HG02759 (cell line): ENCODE measurements at regions not wholly inside any gene's neighbourhood (a gene's known extent, or its start where the extent isn't known, plus 50 kb on each side); places are given as distances from the start of the nearest gene placed in this dataset.
A peak's percentile ranks its signal among the peaks of the same experiment; 100 is the strongest.

Source experiments
- ATAC-seq: cut with Tn5 transposase; IDR thresholded peaks from one replicate; pipeline ENCODE4 v1.9.1; 2021; ENCODE audit warnings: mild to moderate bottlenecking, moderate library complexity; ENCODE audit not compliant: unreplicated experiment

- no peak for ATAC-seq
These were observed 147.9 kb upstream of the CBLN2 start for GRCh38 chr18:72692086-72692485.

- no peak for ATAC-seq
These were observed 143.6 kb upstream of the CBLN2 start for GRCh38 chr18:72687736-72688135.

GRCh38 chr18:72675394-72675793, 131.3 kb upstream of the CBLN2 start:
- no peak for ATAC-seq

DNA sequence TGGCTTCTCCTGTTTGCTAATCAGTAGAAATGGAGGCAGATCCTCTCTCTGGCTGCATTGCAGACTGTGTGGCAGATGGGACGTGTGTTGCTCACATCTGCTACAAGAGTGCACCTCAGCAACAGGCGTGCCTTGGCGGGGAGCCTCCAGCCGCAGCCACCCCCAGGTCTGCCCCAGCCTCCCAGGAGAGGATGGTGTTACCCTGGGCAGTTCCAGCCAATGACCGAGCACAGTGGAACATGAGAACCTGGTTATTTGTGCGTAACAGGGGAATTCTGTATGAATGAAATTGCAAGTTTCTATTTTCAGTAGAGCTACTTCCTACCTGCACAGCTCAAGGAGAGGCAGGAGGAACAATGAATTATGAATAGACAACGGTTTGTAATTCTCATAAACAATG, 130.6 kb upstream of the CBLN2 start:
- ATAC-seq = peak; percentile 96

- no peak for ATAC-seq
These were observed 129.1 kb upstream of the CBLN2 start for GRCh38 chr18:72673242-72673641.

- ATAC-seq = peak; percentile 37
These were observed 128.4 kb upstream of the CBLN2 start for GRCh38 chr18:72672364-72673184.

DNA sequence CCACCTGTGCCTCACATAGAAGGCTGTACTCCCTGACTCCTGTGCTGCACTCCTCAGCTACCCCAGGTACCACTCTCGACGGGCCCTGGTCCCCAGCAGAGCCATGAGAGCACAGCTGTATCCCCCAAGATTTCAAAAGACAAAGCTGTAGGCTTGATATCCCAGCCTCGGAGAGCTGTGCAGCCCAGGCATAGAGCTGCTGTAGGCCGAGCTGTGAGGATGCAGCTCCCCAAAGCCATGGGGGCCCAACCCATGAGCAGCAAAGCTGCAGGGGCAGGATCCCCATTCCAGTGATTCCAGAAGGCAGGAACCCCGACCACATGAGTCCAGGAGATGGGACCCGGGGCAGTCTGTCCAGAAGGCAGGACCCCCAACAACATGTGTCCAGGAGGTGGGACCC, 123.8 kb upstream of the CBLN2 start:
- ATAC-seq = no peak

GRCh38 chr18:72652990-72653593, 109.0 kb upstream of the CBLN2 start:
- peak; percentile 97 for ATAC-seq

- ATAC-seq = no peak
These were observed 106.9 kb upstream of the CBLN2 start for GRCh38 chr18:72651033-72651432.

DNA sequence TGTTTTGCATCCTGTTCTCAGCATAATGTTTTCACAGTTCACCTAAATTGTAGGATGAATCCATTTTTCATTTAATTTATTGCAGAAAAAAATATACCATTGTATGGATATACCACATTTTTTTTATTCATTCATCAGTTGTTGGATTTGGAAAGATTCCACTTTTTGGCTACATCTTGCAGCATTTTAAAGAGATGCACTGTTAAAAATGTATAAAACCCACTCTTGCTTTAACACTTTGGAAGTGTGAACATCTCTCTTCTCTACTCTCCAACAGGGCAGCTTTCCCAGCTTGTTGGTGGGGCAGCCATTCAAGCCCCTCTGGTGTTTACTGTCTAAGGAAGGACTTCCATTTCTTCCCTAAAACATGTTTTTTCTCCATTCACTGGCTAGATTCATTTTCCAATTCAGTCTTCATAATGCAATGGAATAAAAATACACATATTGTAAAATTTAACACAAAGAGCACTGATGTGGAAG, 104.4 kb upstream of the CBLN2 start:
- no peak for ATAC-seq

GRCh38 chr18:72648079-72648478, 103.9 kb upstream of the CBLN2 start:
- no peak for ATAC-seq

DNA sequence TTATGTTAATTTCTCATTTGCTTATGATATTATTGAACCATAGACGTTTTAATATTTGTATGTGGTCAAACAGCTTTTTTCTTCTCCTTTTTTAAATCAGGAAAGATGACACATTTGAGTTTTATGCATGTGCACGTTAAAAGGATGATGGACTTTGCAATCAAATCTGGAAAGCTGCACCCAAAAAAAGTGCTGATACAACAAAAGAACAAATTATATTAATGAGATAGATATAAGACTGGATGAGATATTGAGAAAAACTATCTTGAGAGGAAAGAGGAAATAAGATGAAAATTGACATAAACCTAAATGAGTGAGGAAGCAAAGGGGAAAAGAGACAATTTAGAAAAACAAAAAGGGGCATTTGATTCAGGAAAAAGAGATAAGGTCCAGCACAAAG, 96.4 kb upstream of the CBLN2 start:
- ATAC-seq = no peak

DNA sequence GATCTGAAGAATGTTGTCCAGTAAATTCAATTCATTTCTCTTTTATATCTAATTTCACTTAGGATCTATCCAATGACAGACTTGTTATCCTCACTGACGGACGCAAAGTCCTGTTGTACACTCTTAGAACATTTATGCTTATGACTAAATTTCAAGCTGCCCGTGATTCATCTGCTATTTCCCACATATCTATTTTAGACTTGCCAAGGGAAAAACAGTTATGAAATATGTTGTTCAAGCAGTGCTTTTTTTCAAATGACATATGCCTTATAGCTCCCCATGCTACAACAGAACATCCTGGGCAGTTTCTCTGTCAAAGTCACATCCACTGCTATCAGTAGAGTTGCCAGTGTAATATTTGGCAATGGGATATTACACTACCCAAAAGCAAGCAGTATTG, 94.2 kb upstream of the CBLN2 start:
- no peak for ATAC-seq

DNA sequence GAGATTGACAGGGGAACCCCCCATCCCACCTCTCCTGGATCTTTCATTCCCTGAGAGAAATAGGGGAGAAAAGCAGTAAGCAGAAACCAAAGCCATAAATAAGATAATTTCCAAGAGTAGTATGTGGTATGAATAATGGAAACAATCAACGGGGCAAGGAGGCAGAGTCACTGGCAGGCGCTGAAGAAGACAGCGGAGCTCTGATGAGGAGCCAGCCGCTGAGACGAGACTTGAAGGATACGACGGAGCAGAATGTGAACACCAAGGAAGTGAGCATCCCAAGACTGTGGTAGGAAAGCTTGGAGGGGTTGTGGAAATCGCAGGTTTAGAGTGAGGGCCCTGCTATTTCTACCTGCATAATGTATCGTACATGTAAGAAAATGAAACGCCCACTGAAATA, 93.6 kb upstream of the CBLN2 start:
- no peak for ATAC-seq

GRCh38 chr18:72637299-72637698, 93.2 kb upstream of the CBLN2 start:
- no peak for ATAC-seq

DNA sequence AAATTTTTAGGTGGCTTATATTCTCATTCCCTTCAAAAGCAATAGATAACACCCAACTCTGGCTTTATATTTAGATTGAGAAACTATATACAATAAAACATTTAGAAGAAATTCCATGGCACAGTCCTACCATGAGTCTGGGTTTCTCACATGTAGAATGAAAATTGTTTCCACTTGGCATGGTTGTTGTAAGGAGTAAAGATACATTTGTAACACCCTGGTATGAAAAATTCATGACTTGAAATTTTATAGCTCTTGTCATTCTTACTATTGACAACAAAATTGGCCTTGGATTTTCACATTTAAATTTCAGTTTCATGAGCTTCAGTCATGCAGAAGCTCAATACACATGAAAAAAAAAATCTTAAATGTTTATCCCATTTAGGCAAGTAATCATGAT, 92.5 kb upstream of the CBLN2 start:
- ATAC-seq = no peak

GRCh38 chr18:72634500-72634899, 90.4 kb upstream of the CBLN2 start:
- no peak for ATAC-seq

GRCh38 chr18:72630991-72631390, 86.8 kb upstream of the CBLN2 start:
- no peak for ATAC-seq

DNA sequence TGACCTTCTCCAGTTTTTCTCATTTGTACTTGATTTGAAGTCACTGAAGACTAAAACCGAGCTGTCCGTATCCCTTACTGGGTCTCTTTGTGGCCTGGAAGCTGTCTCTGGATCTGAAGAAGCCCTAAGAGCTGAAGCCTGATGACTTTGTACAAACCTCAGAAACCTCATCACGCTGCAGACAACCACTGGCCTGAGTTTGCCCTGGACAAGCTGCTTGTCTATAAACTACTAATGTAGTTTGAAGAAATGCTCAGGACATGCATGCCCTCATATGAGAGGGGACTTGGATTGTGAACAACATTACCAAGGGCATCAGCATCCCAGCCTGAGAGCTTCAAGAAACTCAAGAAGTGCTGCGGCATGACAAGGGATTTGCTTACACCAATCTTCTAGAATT, 79.3 kb upstream of the CBLN2 start:
- ATAC-seq = no peak

- ATAC-seq = no peak
These were observed 69.4 kb upstream of the CBLN2 start for GRCh38 chr18:72613534-72613930.

DNA sequence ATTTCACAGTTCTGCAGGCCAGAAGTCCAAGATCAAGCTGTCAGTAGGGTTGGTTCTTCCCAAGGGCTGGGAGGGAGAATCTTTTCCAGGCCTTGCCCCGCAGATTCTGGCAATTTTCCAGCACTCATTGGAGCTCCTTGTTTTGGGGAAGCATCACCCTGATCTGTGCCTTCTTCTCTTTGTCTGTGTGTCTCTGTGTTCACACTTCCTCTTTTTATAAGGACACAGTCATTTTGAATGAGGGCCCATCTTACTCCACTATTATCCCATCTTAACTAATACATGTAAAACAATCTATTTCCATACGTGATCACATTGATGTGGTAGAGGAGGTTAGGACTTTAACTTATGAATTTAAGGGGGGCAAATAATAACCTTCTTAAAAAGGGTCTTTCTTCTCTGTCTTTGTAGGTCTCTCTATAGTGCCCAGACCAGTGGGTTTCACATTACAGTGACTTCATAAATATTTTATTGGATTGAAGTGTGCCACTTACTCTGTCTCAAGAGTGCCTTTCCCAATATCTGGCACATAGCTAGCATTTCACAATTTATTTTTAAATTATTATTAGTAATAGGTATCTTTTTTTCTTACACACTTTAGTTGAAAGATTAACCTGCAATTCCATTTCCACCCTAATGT, 68.9 kb upstream of the CBLN2 start:
- no peak for ATAC-seq

DNA sequence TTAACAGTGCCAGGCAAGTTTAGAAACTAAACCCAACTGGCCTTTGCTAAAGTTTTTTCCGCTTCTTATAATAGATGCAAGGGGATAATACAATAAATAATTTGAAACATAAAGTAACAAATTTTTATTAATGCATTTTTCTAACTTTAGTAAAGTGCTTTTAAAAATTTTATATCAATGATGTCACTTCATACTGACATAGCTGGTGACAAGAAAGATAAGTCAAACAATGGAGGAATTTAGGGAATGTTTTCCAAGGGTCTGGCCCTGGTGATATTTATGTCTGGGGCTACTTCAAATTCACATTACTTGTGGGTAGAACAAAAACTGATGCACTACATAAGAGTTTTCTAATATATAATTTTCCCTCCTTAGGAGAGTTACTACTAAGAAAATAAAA, 61.2 kb upstream of the CBLN2 start:
- no peak for ATAC-seq
